Stimulated activated CD8-positive, alpha-beta memory T cell treated with anti-CD3 and anti-CD28 coated beads, Interleukin-7, amount 100 ng/mL, for 48 hours (primary cell): ENCODE measurements at regions not wholly inside any gene's neighbourhood (a gene's known extent, or its start where the extent isn't known, plus 50 kb on each side); places are given as distances from the start of the nearest gene placed in this dataset.

ENCODE experiments used
- DNase-seq, 2 donors: peaks; one replicate each; pipeline ENCODE4 v3.0.0-alpha.2; 2020; ENCODE audit warnings: low read depth in 1 of 2; ENCODE audit errors: extremely low read depth in 1 of 2

DNA sequence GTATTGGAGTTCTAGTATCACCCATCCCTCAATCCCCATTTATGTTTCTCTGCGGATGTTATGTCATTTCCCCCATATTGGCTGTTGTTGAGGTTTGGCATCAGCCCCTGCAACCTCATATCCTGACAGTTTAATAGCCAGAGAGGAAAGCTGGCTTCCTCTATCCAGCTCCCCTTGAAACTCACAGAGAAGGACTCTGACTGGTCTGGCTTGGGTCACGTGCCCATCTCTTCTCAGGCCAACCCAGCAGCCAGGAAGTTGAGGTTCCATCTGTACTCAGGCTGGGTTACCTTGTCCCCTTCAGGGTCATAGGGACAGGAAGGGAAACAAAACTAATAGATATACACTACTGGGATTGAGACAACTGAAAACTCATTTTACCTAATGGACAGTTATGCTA, 148.0 kb upstream of the SLC14A2 start:
- DNase-seq, result no peak

GRCh38 chr18:45467945-45468344, 147.3 kb upstream of the SLC14A2 start:
- no peak for DNase-seq

DNA sequence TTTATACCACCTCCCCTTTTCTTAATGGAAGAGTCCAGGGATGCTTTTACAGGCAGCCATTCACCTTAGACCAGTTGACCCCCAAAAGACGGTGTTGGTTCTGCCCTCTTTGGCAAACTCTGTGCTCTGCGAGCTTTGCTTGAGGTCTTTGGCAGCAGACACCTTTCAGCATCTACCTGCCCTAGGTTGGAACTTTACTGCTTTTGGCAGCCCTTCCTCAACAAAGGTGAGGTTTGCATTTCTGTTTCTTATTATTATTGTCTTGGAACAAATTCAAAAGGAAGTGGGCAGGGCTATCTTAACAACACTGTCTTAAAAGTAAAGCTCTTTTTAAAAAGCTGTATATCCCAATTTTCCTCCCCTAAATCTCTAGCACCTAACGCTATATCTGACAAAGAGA, 136.4 kb upstream of the SLC14A2 start:
- DNase-seq, result no peak

GRCh38 chr18:45480219-45481015, 134.9 kb upstream of the SLC14A2 start:
- no peak for DNase-seq

- no peak for DNase-seq
Measured at GRCh38 chr18:45481821-45482220, 133.5 kb upstream of the SLC14A2 start.

DNA sequence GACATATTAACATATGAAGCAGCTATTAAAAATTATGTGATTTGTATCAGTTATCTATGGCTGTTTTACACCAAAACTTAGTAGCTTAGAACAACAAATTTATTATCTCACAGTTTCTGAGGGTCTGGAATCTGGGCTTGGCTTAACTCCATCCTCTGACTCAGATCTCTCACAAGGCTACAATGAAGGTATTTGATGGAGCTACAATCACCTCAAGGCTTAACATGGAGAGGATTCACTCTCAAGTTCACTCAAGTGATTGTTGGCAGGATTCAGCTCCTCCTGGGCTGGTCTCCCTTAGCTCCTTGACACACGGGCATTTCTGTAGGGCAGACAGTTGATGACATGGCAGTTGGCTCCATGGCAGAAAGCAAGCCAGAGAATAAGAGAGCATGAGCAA, 133.0 kb upstream of the SLC14A2 start:
- DNase-seq, result no peak

DNA sequence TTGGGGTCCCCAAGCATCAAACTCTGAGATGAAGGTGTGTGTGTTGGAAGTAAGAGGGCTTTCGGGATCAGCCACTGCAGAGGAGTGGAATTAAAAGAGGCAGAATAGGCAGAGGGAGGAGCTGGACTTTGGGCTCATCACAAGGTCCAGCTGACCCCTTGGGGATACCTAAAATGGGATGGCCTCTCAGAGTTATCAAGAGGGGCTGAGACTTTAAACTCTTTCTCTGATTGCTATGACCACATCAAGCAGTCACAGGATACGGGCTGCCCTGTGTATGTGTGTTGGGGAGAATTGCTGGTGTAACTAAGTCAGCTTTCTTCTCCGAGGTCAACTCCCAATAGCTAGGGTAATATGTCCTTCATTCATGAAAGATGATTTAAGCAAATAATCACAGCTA, 127.7 kb upstream of the SLC14A2 start:
- no peak for DNase-seq

- no peak for DNase-seq
Measured at GRCh38 chr18:45488645-45489044, 126.6 kb upstream of the SLC14A2 start.

- no peak for DNase-seq
Measured at GRCh38 chr18:45493830-45494229, 121.4 kb upstream of the SLC14A2 start.

- DNase-seq, result no peak
Measured at GRCh38 chr18:45494811-45495210, 120.5 kb upstream of the SLC14A2 start.

DNA sequence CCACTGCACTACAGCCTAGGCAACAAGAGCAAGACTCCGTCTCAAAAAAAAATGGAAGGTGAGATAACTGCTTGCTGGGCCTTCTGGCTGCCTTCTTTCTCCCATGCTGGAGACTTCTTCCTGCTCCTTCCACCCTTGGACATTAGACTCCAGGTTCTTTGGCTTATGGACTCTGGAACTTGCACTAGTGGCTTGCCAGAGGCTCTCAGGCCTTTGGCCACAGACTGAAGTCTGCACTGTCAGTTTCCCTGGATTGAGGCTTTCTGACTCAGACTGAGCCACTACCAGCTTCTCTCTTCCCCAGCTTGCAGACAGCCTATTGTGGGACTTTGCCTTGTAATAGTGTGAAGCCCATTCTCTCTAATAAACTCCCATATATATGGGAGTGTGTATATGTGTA, 118.5 kb upstream of the SLC14A2 start:
- no peak for DNase-seq

- DNase-seq, result no peak
Measured at GRCh38 chr18:45497595-45498286, 117.5 kb upstream of the SLC14A2 start.

DNA sequence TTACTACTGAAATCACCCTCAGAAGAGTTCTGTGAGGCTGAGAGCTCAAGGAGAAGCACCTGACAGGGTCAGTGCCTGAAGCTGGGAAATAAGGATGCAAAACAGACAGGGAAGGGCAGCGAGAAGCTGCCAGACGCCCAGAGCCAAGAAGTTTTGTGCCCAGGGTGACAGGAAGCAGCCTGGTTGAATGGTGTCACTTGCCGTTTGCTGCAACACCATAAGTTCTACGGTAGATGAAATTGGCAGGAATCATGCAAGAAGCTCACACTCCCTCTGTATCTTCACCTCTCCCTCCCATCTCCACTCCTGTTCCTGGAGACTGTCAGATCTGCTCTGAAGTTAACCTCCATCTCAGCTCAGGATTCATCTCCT, 117.0 kb upstream of the SLC14A2 start:
- DNase-seq, result no peak

- no peak for DNase-seq
Measured at GRCh38 chr18:45503990-45504389, 111.3 kb upstream of the SLC14A2 start.

DNA sequence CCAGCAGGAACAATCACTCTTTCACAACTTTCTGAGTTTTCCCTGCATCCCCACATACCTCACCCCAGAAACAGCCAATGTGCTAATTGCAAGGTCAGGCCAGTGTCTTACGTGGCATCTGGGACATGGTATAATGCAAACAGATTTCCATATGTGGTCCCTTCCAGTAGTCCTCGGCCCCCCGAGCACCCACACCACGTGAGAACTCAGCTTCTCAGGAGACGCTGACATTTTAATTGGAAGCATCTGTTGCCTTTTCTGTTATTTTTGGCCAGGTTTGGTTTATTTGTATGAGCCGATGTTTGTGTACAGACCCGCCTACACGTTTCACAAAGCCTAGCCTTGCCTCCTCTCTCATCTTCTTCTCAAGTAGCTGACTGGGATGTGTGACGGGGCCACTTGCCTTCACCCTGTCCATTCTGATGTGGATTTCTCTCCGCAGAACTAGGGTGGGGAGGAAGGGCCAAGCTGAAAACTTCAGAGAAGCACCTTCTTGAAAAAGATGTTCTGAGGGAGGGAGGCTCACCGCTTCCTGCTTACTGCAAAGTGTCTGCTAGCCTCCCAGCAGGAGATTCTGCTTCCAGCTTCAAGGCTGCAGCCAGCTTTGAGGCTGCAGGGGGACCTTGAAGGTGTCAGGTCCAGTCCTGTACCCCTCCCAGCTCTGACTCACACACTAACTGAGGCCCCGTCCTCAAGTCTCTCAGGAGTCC, 109.6 kb upstream of the SLC14A2 start:
- no peak for DNase-seq

GRCh38 chr18:45506951-45507350, 108.3 kb upstream of the SLC14A2 start:
- no peak for DNase-seq

GRCh38 chr18:45509535-45509934, 105.7 kb upstream of the SLC14A2 start:
- DNase-seq, result no peak

GRCh38 chr18:45510656-45511055, 104.6 kb upstream of the SLC14A2 start:
- DNase-seq, result no peak

DNA sequence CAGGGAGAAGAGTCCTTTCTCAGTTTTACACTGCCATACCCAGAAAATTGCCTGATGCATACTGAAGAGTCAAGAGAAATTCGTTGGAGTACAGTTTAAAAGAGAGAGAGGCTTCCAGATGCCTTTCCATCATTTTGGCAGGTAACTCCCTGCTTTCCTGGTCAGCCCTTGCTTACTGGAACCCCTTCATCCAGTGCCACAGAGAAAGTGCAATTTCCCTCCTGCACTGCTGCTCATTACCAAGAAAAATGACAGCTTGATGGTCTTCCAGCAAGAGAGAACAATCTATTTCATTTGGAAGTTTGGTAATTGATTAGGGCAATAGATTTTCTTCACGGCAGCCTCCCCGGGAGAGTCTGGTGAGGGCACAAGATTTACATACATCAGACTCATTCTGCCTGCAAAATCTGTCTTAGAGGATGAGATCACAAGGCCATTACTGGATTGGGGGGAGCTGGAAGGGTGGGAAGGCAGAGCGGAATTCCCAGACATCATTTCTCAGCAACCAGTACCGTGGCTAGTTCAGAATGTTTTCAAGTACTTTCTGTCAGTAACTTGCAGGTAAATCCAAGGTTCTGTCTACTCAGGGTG, 102.8 kb upstream of the SLC14A2 start:
- no peak for DNase-seq

- no peak for DNase-seq
Measured at GRCh38 chr18:45517181-45517741, 98.0 kb upstream of the SLC14A2 start.
